K562 (cell line): ENCODE measurements at regions not wholly inside any gene's neighbourhood (a gene's known extent, or its start where the extent isn't known, plus 50 kb on each side); places are given as distances from the start of the nearest gene placed in this dataset.

ENCODE experiments used
- ATAC-seq: fragments of 200-7000 bp; cut with Tn5 transposase; 3 replicates; pipeline ENCODE4 v1.9.1; 2020; ENCODE audit warnings: moderate library complexity
- BruUV-seq: library from RNA; stranded (reverse); fragments of 400-500 nt; replicated peaks from 2 replicates; lab custom pipeline; 2021; lab: Mats Ljungman, UMichigan
- CTCF ChIA-PET: fragments of 300-600 bp; formaldehyde crosslinking; extraction: SDS; loops from one replicate; lab custom pipeline; 2021; ENCODE audit warnings: low intra/inter-chr PET ratio; lab: Yijun Ruan, JAX
- POLR2A ChIA-PET: fragments of 300-600, 350-650 bp; sonication (Branson Sonifier 250); formaldehyde crosslinking; extraction: SDS; loops from one replicate; lab custom pipeline; 2021; ENCODE audit warnings: antibody characterized with exemption, inconsistent platforms; lab: Yijun Ruan, JAX
- DNase-seq, 4 experiments: peaks; one replicate each; pipeline versions ENCODE4 v3.0.0 to v3.0.0-alpha.2; 2011 to 2018; ENCODE audit warnings: low spot score in 3 of 4, mixed read lengths in 3 of 4; ENCODE audit errors: extremely low read depth in 1 of 4
- FAIRE-seq: peaks from 2 replicates; lab custom pipeline; 2011; peaks lifted over from hg19 to GRCh38; lab: Jason Lieb, UNC
- H2AFZ ChIP-seq: 2 replicates; pipeline ENCODE4 v1.6.0; 2011; ENCODE audit warnings: low read depth, low read length, control low read depth, inconsistent platforms
- H3K27ac ChIP-seq: fragments of 200-600 bp; 3 replicates; pipeline ENCODE4 v1.8.0; 2011; ENCODE audit warnings: low read depth, mild to moderate bottlenecking, control low read depth, inconsistent platforms, low read length, moderate library complexity, mixed read lengths; ENCODE audit errors: extremely low read depth
- H3K27me3 ChIP-seq, 2 experiments: fragments of 300-600 bp in 1 of 2; 2 replicates in 1 of 2; 3 replicates in 1 of 2; pipeline versions ENCODE4 v1.6.0 to v1.8.0; 2011; ENCODE audit warnings: inconsistent platforms in 2 of 2, low read length in 2 of 2, mild to moderate bottlenecking in 1 of 2, mixed read lengths in 1 of 2, moderate library complexity in 1 of 2; ENCODE audit not compliant: control insufficient read depth in 2 of 2, insufficient read depth in 2 of 2
- H3K36me3 ChIP-seq: fragments of 300-600 bp; 3 replicates; pipeline ENCODE4 v1.8.0; 2011; ENCODE audit warnings: mild to moderate bottlenecking, low read length, inconsistent platforms; ENCODE audit not compliant: control insufficient read depth, insufficient read depth
- H3K4me1 ChIP-seq, 2 experiments: fragments of 200-600 bp in 1 of 2; replicated peaks in 1 of 2; 2 replicates in 1 of 2; 3 replicates in 1 of 2; pipeline versions ENCODE4 v1.5.1 to v1.8.0; 2011; ENCODE audit warnings: inconsistent platforms in 2 of 2, low read length in 2 of 2, mild to moderate bottlenecking in 1 of 2, mixed read lengths in 1 of 2, moderate library complexity in 1 of 2; ENCODE audit not compliant: control insufficient read depth in 2 of 2, insufficient read depth in 2 of 2
- H3K4me2 ChIP-seq: 2 replicates; pipeline ENCODE4 v1.6.1; 2011; ENCODE audit warnings: low read length, control low read depth, inconsistent platforms, mixed read lengths; ENCODE audit not compliant: insufficient read depth
- H3K4me3 ChIP-seq: fragments of 200-600 bp; sonication (generic), shearing (Covaris generic); 2 replicates; pipeline ENCODE4 v1.5.1; 2016; ENCODE audit warnings: control low read depth, inconsistent platforms
- H3K79me2 ChIP-seq: fragments of 200-600 bp; 3 replicates; pipeline ENCODE4 v1.8.0; 2011; ENCODE audit warnings: low read length, inconsistent platforms; ENCODE audit not compliant: control insufficient read depth, insufficient read depth
- H3K9ac ChIP-seq, 2 experiments: 2 replicates each; pipeline versions ENCODE4 v1.6.0 to v1.6.1; 2011; ENCODE audit warnings: low read depth in 2 of 2, low read length in 2 of 2, control low read depth in 1 of 2, inconsistent platforms in 1 of 2, mild to moderate bottlenecking in 1 of 2, mixed read lengths in 1 of 2; ENCODE audit not compliant: insufficient read depth in 1 of 2
- H3K9me1 ChIP-seq: one replicate; pipeline ENCODE4 v1.6.0; 2011; ENCODE audit warnings: inconsistent platforms, mild to moderate bottlenecking, low read length, moderate library complexity; ENCODE audit not compliant: control insufficient read depth, insufficient read depth
- H3K9me3 ChIP-seq: replicated peaks from 2 replicates; pipeline ENCODE4 v1.5.1; 2011; ENCODE audit warnings: low read depth, low read length, inconsistent platforms; ENCODE audit not compliant: control insufficient read depth, insufficient read depth
- H4K20me1 ChIP-seq: replicated peaks from 2 replicates; pipeline ENCODE4 v1.6.1; 2011; ENCODE audit warnings: low read length, inconsistent platforms, mixed read lengths; ENCODE audit not compliant: control insufficient read depth, insufficient read depth
- BHLHE40 ChIP-seq: IDR thresholded peaks from 2 replicates; pipeline ENCODE4 v1.6.1; 2011; ENCODE audit warnings: low read length, improper control_type of control experiment
- NFE2L1 ChIP-seq: fragments of 450-650 bp; IDR thresholded peaks from 2 replicates; pipeline ENCODE4 v1.6.1; 2016; ENCODE audit warnings: missing genetic modification characterization, low read depth, mild to moderate bottlenecking, missing compliant biosample characterization, moderate library complexity, borderline replicate concordance
- PBX2 ChIP-seq, 2 experiments: IDR thresholded peaks in 1 of 2; conservative IDR thresholded peaks in 1 of 2; 2 replicates each; pipeline ENCODE4 v1.6.1; 2016; ENCODE audit warnings: low read depth in 2 of 2, mild to moderate bottlenecking in 1 of 2, missing compliant biosample characterization in 1 of 2, missing genetic modification characterization in 1 of 2, moderate library complexity in 1 of 2
- POLR2AphosphoS5 ChIP-seq: IDR thresholded peaks from 2 replicates; pipeline ENCODE4 v1.6.1; 2011; ENCODE audit warnings: mild to moderate bottlenecking, low read depth, low read length, moderate library complexity; ENCODE audit not compliant: control insufficient read depth, insufficient read depth
- PTBP1 ChIP-seq: fragments of 200-400 bp; formaldehyde crosslinking; IDR thresholded peaks from 2 replicates; pipeline ENCODE4 v1.6.1; 2017; ENCODE audit warnings: low read depth, low read length
- THRA ChIP-seq: fragments of 450-650 bp; IDR thresholded peaks from 2 replicates; pipeline ENCODE4 v1.6.1; 2017; ENCODE audit warnings: mild to moderate bottlenecking, moderate library complexity
- TRIM24 ChIP-seq, 2 experiments: fragments of 450-650 bp; IDR thresholded peaks; 2 replicates each; pipeline ENCODE4 v1.6.1; 2016
- ZNF407 ChIP-seq: fragments of 450-650 bp; IDR thresholded peaks from 2 replicates; pipeline ENCODE4 v1.6.1; 2016; ENCODE audit warnings: low read depth
- WGBS: fragments of 100-300 bp; shearing (Covaris generic); methylation state at CpG from one replicate; pipeline ENCODE4 v1.1.6; 2016; ENCODE audit warnings: low coverage, mixed read lengths; ENCODE audit not compliant: insufficient coverage; ENCODE audit errors: missing lambda C conversion rate; 5-methylcytosine and 5-hydroxymethylcytosine counted together
- in situ Hi-C: fragments of 300-500 bp; cut with MboI; formaldehyde crosslinking; loops from 4 replicates; pipeline ENCODE4 v1.15.0; 2018; ENCODE audit warnings: inconsistent platforms, mixed read lengths
- intact Hi-C: fragments of 100-400 bp; cut with micrococcal nuclease; formaldehyde crosslinking; loops from 2 replicates; pipeline ENCODE4 v1.14.2; 2022
- TF ChIP-seq, protein P1 (sequence below): fragments of 450-650 bp; IDR thresholded peaks from 2 replicates; pipeline ENCODE4 v1.6.1; 2016

DNA sequence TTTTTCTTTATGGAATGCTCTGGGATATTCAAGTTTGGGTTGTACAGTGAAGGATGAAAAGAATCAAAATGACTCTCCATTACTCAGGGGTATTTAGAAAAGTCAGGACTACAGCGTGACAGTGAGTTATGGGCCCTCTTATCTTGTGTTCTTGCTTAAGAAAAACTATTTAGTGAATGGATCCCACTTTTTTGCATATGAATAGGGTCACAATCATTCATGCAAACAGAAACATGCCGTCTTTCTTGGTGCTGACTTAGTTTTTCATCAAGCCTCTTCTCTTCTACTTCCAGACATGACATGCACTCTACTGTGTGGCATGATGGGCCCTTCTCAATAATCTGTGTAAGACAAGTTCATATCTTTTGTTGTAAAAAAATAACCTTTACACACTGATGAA is 488.4 kb upstream of the MMS22L start:
- ATAC-seq (no peak), DNase-seq (no peak), FAIRE-seq (no peak)
- ChIA-PET CTCF (interaction anchor here (0.6 kb wide), 1 partner anchor 14 kb away, joined by 3 read pairs; no protein-coding TSS in a partner anchor), POLR2A (no interaction called here)
- 0% methylated on average over 2 of the region's 2 CpGs for WGBS
- Histone ChIP-seq H3K27ac (no peak overlapping the region), H4K20me1 (no peaks in the 10 kb centered on the region), H3K9me3 (no peaks in the 10 kb centered on the region), H3K27me3 (no peaks in the 10 kb centered on the region), H2AFZ (no peak overlapping the region), H3K79me2 (no peaks in the 10 kb centered on the region), H3K4me1 (no peaks in the 10 kb centered on the region), H3K4me3 (no peak overlapping the region), H3K4me2 (no peak overlapping the region), H3K9me1 (no peaks in the 10 kb centered on the region), H3K9ac (no peak overlapping the region), H3K36me3 (no peaks in the 10 kb centered on the region)
- intact Hi-C loops (no loop called here), in situ Hi-C loops (no loop called here)
- BruUV-seq = no TSS peak
- TF ChIP-seq, protein P1, sequence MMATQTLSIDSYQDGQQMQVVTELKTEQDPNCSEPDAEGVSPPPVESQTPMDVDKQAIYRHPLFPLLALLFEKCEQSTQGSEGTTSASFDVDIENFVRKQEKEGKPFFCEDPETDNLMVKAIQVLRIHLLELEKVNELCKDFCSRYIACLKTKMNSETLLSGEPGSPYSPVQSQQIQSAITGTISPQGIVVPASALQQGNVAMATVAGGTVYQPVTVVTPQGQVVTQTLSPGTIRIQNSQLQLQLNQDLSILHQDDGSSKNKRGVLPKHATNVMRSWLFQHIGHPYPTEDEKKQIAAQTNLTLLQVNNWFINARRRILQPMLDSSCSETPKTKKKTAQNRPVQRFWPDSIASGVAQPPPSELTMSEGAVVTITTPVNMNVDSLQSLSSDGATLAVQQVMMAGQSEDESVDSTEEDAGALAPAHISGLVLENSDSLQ = no peak
- TF ChIP-seq PTBP1 (no peak), BHLHE40 (no peak), THRA (no peak), TRIM24 (IDR thresholded peaks at IDR 0.05) (no peak), POLR2AphosphoS5 (no peak), PBX2 (CRISPR knock-in tag; IDR thresholded peaks at IDR 0.05; ENCODE audit: low read depth) (no peak), PBX2 (tag; conservative IDR thresholded peaks at IDR 0.05; ENCODE audit: low read depth) (no peak), ZNF407 (no peak), NFE2L1 (tag) (no peak)
